Epithelial cell of proximal tubule (primary cell): ENCODE measurements at regions not wholly inside any gene's neighbourhood (a gene's known extent, or its start where the extent isn't known, plus 50 kb on each side); places are given as distances from the start of the nearest gene placed in this dataset.

Source experiments
- DNase-seq: peaks from one replicate; pipeline ENCODE4 v3.0.0-alpha.2; 2011; ENCODE audit warnings: low read depth
- H3K4me3 ChIP-seq: 2 replicates; pipeline ENCODE4 v1.5.1; 2011; ENCODE audit warnings: low read depth, mild to moderate bottlenecking, low read length
- TF ChIP-seq, protein P1 (sequence below): conservative IDR thresholded peaks from 2 replicates; pipeline ENCODE4 v1.5.1; 2012; ENCODE audit warnings: low read depth, mild to moderate bottlenecking, low read length

DNA sequence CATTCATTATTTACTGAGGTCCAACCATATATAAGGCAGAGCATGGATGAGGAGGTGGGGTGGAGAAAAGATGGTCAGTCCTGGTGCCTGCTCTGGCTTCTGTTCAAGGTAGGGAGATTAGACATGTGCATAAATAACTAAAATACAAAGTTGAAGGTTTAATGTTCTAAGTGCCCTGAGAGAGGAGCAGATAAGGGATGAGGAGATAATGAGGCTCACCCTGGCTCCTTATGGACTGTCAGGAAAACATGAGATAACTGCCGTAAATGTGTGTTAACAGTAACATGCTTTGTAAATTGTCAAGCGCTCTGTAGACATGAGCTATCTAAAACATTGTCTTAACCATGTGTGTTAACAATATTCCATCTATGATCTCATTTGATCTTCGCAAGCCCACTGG is 474.6 kb upstream of the USP24 start:
- TF ChIP-seq, protein P1, sequence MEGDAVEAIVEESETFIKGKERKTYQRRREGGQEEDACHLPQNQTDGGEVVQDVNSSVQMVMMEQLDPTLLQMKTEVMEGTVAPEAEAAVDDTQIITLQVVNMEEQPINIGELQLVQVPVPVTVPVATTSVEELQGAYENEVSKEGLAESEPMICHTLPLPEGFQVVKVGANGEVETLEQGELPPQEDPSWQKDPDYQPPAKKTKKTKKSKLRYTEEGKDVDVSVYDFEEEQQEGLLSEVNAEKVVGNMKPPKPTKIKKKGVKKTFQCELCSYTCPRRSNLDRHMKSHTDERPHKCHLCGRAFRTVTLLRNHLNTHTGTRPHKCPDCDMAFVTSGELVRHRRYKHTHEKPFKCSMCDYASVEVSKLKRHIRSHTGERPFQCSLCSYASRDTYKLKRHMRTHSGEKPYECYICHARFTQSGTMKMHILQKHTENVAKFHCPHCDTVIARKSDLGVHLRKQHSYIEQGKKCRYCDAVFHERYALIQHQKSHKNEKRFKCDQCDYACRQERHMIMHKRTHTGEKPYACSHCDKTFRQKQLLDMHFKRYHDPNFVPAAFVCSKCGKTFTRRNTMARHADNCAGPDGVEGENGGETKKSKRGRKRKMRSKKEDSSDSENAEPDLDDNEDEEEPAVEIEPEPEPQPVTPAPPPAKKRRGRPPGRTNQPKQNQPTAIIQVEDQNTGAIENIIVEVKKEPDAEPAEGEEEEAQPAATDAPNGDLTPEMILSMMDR: no peak
- no peak overlapping the region for H3K4me3 ChIP-seq
- DNase-seq: no peak

DNA sequence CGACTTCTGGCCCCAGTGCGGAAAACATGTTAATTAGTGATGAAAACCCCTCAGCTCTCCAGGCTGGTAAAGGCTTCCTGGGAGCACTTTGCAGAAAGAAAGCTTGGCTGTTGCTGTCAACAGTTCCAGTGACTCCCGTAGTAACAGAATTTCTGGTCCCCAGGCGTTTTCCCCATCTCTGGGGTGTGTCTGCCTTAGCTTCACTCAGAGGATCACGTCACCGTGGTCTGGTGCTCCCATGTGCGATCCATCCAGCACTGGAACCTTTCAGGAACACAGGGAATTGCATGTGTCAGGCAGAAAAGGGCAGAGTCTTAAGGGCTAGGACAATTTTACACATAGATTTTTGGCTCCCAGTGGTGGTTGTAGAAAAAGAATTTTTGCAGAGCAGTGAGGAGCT is 470.4 kb upstream of the USP24 start:
- TF ChIP-seq, protein P1: no peak
- DNase-seq: no peak
- no peak overlapping the region for H3K4me3 ChIP-seq

- TF ChIP-seq, protein P1: no peak
- no peak for DNase-seq
- no peak overlapping the region for H3K4me3 ChIP-seq
These were observed 469.0 kb upstream of the USP24 start for GRCh38 chr1:55684131-55684650.

DNA sequence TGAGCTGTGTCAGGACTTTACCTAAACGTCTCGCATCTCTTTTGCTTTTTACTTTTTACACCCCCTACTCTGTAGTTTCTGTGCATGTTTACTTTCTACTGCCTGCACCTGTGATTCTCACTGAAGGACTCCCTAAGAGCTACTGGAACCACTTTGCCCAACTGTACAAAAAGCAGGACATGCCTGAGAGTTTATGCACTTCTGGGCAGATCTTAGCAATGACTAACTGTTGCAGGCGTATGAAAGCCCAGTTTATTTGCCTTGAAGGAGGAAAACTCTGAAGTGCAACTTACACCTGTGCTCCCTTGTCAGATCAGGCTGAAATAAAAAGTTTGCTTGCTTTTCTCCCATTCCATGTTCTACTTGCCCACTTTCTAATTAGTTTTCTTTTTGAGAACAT is 467.0 kb upstream of the USP24 start:
- TF ChIP-seq, protein P1: no peak
- DNase-seq: no peak
- H3K4me3 ChIP-seq: no peak overlapping the region

GRCh38 chr1:55679971-55680370 is 464.8 kb upstream of the USP24 start:
- TF ChIP-seq, protein P1: no peak
- H3K4me3 ChIP-seq: no peak overlapping the region
- no peak for DNase-seq

DNA sequence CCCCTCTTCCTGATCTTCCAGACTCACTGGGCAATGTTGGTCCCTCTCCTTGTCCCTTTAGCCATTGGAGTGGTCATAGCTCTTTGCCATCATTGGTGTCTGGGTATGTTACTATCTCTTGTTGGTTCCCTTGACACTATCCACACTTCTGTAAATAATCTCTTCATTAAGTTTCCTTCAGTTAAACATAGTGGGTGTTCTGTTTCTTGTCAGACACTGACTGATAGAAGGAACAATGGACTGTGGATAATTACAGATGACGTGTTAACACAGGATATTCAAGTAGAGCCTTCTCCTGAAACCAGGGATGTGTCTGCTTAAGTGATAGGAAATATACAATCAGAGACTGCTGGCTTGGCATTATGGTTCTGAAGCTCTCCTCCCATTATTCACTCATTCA is 458.3 kb upstream of the USP24 start:
- DNase-seq: no peak
- H3K4me3 ChIP-seq: no peak overlapping the region
- TF ChIP-seq, protein P1: no peak

GRCh38 chr1:55670331-55671082 is 455.3 kb upstream of the USP24 start:
- H3K4me3 ChIP-seq: no peak overlapping the region
- TF ChIP-seq, protein P1: no peak
- DNase-seq: no peak
